ENCODE measurements at regions not wholly inside any gene's neighbourhood (a gene's known extent, or its start where the extent isn't known, plus 50 kb on each side); places are given as distances from the start of the nearest gene placed in this dataset.

GRCh38 chr17:72390675-72391508, 270.1 kb downstream of the SOX9 start:
- DNase-seq (ENCODE audit: low spot score): no peak

- DNase-seq (ENCODE audit: low spot score): no peak
These were observed 271.5 kb downstream of the SOX9 start for GRCh38 chr17:72392056-72393010.

- DNase-seq (ENCODE audit: low spot score): no peak
These were observed 272.7 kb downstream of the SOX9 start for GRCh38 chr17:72393553-72393952.

- DNase-seq (ENCODE audit: low spot score): no peak
These were observed 273.7 kb downstream of the SOX9 start for GRCh38 chr17:72394531-72394930.

- DNase-seq (ENCODE audit: low spot score): no peak
These were observed 275.3 kb downstream of the SOX9 start for GRCh38 chr17:72396121-72396520.

- DNase-seq (ENCODE audit: low spot score): no peak
These were observed 276.4 kb downstream of the SOX9 start for GRCh38 chr17:72397223-72397667.

- DNase-seq (ENCODE audit: low spot score): no peak
These were observed 276.9 kb downstream of the SOX9 start for GRCh38 chr17:72397687-72398086.

- DNase-seq (ENCODE audit: low spot score): no peak
These were observed 278.3 kb downstream of the SOX9 start for GRCh38 chr17:72399023-72399607.

GRCh38 chr17:72399608-72400487, 279.0 kb downstream of the SOX9 start:
- peak; percentile 40 for DNase-seq (ENCODE audit: low spot score)

GRCh38 chr17:72400488-72400827, 279.6 kb downstream of the SOX9 start:
- DNase-seq (ENCODE audit: low spot score): no peak

- no peak for DNase-seq (ENCODE audit: low spot score)
These were observed 280.0 kb downstream of the SOX9 start for GRCh38 chr17:72400863-72401262.

- DNase-seq (ENCODE audit: low spot score): no peak
These were observed 281.3 kb downstream of the SOX9 start for GRCh38 chr17:72401883-72402726.

- DNase-seq (ENCODE audit: low spot score): no peak
These were observed 281.9 kb downstream of the SOX9 start for GRCh38 chr17:72402727-72403210.

GRCh38 chr17:72403713-72404209, 282.9 kb downstream of the SOX9 start:
- peak; percentile 34 for DNase-seq (ENCODE audit: low spot score)

GRCh38 chr17:72404872-72405271, 284.1 kb downstream of the SOX9 start:
- no peak for DNase-seq (ENCODE audit: low spot score)

- no peak for DNase-seq (ENCODE audit: low spot score)
These were observed 284.9 kb downstream of the SOX9 start for GRCh38 chr17:72405662-72406230.

GRCh38 chr17:72406498-72406897, 285.7 kb downstream of the SOX9 start:
- DNase-seq (ENCODE audit: low spot score): no peak

- DNase-seq (ENCODE audit: low spot score): no peak
These were observed 286.6 kb downstream of the SOX9 start for GRCh38 chr17:72407336-72407909.

- no peak for DNase-seq (ENCODE audit: low spot score)
These were observed 287.1 kb downstream of the SOX9 start for GRCh38 chr17:72407931-72408330.

GRCh38 chr17:72408641-72409040, 287.8 kb downstream of the SOX9 start:
- no peak for DNase-seq (ENCODE audit: low spot score)

Data from HuH-7.5 (cell line).